ENCODE measurements at regions not wholly inside any gene's neighbourhood (a gene's known extent, or its start where the extent isn't known, plus 50 kb on each side); places are given as distances from the start of the nearest gene placed in this dataset.
"Not testable (repeated sequence)": the region's sequence is repeated elsewhere in the genome, so short reads cannot be mapped to it uniquely, and the experiment has no call there.

DNA sequence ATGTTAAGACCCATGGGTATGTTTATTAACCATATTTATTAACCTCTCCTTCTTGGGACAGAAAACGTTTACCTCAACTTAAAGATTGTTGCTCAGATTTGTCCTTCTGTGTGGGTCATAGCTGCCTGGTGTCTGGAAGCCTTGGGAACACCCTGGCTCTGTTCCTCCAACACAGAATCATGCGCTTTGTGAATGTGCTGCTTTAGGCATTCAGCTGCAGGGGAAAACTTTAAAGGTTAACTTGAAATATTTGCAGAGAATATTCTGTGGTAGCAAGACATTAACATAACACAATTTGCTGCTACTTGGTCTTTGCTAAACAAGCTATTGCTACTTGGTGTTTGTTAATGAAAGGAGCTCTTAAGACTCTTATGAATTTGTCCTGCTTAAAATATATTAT, 50.5 kb upstream of the THOC3 start:
- DNase-seq: not testable (repeated sequence)

DNA sequence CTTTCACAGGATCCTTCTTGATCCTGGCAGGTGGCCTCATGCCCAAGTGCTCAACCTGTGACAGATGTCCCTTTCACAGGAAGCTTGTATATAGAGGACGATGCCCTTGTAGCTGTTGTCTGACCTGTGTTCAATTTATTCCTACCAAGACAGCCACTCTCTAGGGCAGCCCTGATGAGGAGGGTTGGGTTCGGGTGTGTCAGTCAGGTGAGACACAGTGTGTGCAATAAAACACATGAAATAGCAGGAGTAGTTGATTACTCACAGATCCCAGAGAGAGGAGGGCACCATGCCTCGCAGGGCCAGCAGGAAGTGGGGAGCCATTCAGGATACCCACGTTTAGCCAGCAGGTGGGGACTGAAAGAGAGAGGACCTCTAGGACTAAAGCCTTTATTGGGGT, 52.7 kb upstream of the THOC3 start:
- not testable (repeated sequence) for DNase-seq

DNA sequence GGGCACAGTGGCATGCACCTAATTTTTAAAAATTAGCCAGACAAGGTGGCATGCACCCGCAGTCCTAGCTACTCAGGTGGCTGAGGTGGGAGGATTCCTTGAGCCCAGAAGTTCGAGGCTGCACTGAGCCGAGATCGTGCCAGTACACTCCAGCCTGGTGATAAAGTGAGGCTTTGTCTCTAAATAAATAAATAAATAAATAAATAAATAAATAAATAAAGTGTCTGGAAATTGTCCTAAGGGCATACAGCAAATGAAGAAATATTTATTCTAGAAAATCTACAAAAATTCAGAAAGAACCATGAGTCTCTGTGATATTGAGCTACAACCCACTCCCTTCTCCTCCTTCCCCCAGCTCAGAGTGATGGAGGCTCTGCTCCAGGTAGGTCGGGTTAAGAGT, 55.4 kb upstream of the THOC3 start:
- not testable (repeated sequence) for DNase-seq

DNA sequence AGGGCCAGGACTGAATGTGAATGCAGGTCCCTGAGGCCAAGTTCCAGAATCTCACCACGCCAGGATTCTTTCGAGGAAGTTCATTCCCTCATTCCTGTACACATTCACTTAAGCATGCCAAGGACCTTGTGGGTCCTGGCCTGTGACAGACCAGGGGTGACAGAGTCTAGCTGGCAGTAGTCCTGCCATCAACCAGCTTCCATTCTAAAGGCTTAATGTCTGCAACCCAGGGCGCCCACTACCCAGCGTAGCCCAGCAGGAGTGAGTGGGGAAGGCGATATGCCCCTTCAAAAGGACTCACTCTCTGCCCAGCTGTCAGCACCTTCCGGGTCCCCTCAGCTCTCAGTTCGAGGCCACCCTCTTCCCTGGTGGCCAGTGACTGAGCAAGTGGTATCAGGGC, 61.3 kb upstream of the THOC3 start:
- DNase-seq: not testable (repeated sequence)

DNA sequence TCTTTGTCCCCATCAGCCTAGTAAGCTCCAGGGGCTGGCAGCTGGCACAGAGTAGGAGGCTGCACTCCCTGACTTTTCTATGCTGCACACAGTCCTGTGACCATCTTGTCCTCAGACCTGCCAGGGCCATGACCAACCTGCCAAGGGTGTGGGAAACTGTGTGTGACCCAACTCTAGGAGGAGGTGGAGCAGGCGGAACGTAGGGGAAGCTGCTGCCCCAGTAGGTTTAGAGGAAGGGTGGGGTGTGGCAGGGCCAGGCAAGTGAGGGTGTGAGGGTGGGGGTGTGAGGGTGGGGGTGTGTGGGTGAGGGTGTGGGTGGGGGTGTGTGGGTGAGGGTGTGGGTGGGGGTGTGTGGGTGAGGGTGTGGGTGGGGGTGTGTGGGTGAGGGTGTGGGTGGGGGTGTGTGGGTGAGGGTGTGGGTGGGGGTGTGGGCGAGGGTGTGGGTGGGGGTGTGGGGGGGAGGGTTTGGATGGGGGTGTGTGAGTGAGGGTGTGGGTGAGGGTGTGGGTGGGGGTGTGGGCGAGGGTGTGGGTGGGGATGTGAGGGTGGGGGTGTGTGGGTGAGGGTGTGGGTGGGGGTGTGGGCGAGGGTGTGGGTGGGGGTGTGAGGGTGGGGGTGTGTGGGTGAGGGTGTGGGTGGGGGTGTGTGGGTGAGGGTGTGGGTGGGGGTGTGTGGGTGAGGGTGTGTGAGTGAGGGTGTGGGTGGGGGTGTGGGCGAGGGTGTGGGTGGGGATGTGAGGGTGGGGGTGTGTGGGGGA, 62.4 kb upstream of the THOC3 start:
- not testable (repeated sequence) for DNase-seq

DNA sequence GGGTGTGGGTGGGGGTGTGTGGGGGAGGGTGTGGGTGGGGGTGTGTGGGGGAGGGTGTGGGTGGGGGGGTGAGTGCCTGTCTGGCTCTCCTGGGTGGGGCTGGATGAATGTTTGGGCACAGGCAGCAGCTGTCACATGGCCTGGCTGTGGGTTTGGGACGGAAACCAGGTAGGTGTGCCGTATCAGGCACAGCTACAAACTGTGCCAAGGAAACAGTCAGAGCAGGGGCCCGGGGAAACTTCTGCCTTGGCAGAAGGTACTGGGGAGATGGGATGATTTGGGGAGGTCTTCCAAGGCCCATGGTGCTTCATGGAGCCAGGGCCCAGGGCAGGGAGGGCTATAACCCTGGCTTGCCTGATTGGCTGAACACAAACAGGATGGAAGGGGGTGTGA, 63.0 kb upstream of the THOC3 start:
- not testable (repeated sequence) for DNase-seq

DNA sequence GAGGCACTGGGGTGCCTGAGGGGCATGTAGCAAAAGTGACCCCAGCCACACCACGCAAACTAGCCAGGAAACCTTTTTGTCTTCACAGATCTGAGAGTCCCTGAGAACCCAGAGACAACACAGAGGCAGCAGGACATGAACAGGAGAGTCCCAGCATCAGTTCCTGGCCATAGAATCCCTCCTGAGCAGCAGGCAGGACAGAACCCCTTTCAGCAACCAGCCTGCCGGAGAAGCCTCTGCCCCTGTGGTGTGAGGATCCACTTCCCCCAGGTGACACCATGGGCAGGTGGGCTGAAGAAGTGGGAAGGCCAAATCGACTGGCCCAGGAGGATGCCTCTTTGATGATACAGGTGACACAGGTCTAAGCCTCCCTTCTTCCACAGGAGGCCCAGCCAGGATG, 65.1 kb upstream of the THOC3 start:
- not testable (repeated sequence) for DNase-seq

DNA sequence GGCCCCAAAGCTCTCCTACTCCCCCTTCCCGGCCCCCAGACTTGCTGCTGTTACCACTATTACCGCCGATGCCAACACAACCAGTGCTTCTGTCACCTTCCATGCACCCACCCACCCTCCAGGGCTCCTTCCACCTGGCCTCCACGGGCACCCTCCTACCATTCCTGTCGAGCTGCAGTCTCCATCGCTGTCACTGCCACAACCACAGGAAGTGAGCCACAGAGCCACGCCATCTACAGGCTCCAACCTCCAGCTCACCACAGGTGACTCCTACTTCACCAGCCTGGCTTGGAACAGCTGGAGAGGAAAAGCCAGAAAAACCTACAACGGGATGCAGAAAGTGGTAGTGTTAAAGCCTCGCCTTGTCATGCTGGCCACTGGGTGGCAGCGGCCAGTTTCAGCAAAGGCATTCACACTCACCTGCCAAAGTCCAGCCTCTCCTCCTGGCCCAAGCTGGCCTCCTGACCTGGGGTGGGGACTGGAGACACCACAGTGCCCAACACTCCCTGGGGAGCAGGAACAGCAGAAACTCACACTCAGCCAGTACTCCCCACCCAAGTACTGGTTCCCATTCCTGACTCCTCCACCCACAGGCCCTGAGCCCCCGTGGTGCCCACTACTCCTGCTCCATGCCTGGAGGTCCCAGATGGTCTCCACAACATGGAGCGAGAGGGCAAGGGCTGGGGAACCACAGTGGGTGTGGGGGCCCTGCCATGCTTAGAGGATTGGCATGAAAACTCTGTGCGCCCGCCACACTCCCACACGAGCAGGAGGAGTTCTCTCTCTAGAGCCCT, 66.5 kb upstream of the THOC3 start:
- DNase-seq: not testable (repeated sequence)

DNA sequence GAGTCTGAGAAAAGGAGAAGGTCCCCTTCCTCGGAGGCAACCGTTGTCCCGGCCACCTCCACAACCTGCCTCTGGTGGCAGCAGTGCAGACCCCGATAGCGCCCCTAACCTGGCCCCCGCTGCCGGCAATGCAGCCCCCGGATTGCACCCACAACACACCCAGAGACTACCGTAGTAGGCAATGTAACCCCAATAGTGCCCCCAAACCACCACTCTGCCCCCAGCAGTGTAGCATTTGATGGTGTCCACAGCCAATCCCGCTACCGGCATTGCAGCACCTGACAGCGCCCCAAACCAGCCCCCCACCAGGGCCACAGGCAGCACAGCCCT, 67.1 kb upstream of the THOC3 start:
- not testable (repeated sequence) for DNase-seq

DNA sequence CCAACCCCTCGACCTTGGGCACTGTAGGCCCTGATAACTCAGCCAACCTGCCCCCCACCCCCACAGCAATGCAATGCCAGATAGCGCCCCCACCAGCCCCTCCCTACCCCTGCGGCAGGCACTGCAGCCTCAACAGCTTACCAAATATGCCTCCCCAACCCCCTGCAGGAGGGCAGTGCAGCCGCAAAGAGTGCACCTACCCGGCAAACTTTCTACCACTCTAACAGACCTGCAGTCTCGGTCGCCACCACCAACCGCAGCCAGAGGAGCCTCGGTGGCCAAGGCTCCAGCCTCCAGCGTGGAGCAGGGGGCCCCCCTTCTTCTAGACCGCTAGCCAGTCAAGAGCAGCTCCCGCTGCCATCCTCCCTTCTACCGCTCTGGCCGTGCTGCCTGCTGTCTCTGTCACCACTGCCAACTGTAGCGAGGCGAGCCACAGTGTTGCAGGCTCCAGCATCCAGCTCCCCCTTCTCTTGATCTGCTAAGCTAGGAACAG, 67.7 kb upstream of the THOC3 start:
- not testable (repeated sequence) for DNase-seq

DNA sequence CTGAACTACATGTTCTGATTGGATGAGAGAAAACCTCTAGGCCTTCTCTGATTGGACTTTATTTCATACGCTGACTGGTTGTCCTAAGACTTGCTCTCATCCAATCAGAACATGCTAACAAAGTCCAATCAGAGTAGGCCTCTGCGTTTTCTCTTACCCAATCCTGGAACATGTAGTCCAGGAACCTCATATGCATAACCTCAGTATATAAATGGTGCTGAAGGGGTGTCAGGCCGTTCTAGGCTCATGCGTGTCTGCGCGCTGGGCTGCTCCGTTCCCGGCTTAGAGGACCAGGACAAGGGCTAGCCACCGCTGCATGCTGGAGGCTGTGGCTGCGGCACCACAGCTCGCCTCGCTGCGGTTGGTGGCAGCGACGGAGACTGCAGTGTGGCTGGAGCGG, 68.3 kb upstream of the THOC3 start:
- not testable (repeated sequence) for DNase-seq

DNA sequence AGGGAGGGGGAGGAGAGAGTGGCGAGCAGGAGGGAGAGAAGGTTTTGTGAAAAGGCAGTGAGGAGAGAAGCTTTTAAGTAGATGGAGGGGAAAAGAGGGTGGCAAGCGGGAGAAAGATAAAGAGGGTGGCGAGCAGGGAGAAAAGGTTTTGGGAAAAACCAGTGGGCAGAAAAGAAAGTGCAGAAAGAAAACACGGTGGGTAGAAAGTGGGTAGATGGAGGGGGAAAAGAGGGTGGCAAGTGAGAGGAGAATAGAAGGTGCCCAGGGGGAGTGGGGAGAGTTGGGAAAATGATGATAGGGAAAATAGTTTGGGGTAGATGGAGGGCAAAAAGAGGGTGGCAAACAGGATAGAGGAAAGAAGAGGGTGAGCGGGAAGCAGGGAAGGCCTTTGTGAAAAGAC, 69.1 kb upstream of the THOC3 start:
- DNase-seq: not testable (repeated sequence)

DNA sequence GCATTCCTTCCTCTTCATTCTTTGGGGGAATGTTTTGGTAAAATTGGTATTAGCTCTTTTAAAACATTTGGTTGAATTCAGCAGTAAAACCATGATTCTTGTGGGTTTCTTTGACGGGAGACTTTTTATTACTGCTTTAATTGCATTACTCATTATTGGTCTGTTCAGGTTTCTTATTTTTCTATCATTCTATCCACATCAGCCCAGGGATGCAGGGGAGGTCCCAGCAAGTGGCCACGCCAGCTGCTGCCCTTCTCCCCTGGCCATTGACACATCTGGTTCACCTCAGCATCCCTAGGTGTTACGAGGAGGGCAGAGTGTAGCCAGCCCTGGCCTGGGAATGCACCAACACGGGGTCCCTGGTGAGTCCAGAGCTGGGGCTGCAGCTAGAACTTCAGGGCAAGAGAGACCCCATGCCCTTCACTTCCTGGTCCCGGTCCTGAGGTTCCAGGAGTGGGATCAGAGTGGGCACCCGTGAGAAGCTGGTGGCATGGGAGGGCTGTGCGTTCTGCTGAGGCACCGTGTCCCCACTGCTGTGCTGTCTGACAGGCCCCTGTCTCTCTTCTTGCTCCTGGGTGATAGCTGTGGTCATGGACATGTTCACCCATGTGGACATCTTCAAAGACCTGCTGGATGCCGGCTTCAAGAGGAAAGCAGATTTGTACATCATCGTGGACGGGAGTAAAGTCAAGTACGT, 72.1 kb upstream of the THOC3 start:
- DNase-seq: not testable (repeated sequence)

DNA sequence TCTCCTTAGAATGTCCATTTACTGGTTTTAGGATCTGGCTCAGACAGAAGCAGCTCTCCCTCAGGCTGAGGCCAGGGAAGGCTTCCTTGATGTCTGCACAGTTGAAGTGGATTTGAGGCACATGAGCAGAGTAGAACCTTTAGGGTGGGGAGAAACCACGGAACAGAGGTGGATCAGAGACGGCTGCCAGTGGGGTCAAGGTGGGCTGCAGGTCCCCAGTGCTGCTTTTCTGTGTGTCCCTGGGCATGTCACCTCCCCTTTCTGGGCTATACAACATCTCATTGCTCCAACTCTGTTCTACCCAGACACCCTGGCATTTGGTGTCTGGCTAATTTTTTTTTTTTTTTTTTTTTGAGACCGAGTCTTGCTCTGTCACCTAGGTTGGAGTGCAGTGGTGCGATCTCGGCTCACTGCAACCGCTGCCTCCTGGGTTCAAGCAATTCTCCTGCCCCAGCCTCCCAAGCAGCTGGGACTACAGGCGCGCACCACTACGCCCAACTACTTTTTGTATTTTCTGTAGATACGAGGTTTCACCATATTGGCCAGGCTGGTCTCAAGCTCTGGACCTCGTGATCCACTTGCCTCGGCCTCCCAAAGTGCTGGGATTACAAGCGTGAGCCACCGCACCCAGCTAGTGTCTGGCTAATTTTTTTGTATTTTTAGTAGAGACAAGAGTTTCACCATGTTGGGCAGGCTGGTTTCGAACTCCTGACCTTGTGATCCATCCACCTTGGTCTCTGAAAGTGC, 73.3 kb upstream of the THOC3 start:
- not testable (repeated sequence) for DNase-seq

DNA sequence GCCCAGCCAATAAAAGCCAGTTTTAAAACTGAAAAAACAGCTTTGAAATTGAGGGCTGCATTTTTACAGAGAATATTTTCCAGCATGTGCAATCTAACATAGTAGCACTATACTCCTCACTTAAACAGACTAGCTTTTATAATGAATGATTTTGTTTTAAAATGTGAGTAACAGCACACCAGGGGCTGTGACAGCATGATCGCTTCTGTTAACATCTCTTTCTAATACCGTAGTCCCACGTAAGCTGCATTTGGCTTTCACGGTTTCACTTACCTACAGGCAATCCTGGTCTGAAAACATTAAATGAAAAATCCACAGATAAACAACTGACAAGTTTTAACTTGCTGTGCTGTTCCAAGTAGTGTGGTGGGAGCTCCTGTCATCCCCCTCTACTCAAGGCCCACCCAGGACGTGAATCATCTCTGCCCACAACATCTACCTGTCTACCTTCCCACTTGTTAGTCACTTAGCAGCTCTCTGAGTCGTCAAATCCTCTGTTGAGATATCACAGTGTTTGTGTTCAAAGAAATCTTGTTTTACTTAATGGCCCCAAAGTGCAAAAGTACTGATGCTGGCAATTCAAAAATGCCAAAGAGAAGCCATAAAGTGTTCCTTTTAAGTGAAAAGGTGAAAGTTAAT, 74.0 kb upstream of the THOC3 start:
- peak; percentile 23 for DNase-seq

DNA sequence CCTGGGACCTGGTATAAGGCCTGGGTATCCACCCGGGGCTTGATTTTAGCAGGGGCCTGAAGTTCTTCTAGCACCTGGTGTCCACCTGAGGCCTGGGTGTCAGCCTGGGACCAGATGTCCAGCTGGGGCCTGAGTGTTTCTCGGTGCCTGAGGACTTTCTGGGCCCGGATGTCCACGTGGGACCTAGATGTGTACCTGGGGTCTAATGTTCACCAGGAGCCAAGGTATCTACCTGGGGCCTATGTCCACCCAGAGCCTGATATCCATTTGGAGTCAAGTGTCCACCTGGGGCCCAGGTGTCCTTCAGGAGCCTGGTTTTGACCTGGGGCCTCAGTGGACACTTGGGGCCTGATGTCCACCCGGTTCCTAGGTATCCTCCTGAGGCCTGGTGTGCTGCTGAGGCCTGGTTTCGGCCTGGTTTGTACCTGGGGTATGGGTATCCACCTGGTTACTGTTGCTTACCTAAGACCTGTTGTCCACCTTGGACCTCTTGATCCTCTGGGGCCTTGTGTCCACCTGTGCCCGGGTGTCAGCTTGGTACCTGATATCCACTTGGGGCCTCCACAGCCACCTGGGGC, 75.2 kb upstream of the THOC3 start:
- not testable (repeated sequence) for DNase-seq

DNA sequence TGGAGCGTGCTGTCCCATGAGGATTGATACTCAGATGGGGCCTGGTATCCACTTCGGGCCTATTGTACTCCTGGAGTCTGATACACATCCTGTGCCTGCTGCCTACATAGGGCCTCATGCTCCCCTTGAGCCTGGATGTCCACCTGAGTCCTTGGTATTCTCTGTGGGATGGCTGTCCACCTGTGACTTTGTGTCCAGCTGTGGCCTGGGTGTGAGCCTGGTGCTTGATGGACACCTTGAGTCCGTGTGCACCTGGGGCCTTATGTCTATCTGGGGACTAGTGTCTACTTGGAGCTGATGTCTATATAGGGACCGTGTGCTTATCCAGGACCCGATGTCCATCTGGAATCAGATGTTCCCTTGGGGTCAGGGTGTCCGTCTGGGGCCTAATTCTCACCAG, 75.9 kb upstream of the THOC3 start:
- not testable (repeated sequence) for DNase-seq

DNA sequence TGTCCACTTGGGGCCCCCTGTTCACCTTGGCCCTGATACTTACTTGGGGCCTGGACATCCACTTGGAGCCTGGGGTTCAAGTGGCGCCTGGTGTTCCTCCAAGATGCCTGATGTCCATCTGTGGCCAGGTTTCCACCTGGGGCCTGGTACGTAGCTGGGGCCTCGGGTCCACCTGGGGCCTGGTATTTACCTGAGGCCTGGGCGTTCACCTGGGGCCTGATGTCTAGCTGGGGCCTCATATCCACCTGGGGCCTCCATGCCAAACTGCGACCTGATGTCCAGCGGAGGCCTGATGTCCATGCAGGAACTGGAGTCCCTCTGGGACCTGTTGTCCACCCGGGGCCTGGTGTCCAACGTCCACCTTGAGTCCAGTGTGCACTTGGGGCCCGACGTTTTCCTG, 76.3 kb upstream of the THOC3 start:
- DNase-seq: not testable (repeated sequence)

DNA sequence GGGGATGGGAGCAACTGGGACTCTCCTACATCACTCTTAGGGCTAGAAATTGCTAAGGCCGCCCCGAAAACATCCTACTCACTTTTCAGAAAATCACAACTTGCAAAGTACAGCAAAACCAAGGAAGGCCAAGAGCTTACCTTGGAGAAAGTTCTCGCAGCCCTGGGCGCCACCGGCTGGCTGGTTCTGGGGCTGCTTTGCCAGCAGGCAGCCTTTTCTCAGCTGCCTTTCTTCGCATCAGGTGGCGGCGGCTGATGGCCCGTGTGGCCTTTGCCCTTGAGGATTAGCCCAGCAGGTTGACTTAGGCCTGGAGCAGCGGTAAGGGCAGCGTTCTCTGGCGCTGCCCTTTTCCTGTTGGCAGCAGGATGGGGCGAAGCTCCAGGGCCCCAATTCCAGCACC, 77.3 kb upstream of the THOC3 start:
- not testable (repeated sequence) for DNase-seq

DNA sequence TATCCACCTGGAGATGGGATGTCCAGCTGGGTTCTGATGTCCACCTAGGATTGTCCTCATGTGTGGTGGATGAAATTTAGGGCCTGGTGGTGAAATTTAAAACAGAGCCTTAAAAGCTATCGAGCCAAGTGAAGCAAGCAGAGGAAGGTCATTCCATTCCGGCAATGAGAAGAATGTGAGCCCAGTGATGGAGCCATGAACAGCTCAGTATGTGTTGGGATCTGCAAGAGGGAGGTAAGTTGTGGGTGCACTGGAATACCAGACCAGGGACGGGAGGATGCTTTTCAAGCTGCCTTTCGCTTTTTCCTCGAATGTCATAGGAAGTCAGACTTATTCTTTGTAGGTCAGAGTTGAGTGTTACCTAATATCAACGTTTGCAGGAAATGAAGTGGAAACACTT, 80.6 kb upstream of the THOC3 start:
- not testable (repeated sequence) for DNase-seq

DNA sequence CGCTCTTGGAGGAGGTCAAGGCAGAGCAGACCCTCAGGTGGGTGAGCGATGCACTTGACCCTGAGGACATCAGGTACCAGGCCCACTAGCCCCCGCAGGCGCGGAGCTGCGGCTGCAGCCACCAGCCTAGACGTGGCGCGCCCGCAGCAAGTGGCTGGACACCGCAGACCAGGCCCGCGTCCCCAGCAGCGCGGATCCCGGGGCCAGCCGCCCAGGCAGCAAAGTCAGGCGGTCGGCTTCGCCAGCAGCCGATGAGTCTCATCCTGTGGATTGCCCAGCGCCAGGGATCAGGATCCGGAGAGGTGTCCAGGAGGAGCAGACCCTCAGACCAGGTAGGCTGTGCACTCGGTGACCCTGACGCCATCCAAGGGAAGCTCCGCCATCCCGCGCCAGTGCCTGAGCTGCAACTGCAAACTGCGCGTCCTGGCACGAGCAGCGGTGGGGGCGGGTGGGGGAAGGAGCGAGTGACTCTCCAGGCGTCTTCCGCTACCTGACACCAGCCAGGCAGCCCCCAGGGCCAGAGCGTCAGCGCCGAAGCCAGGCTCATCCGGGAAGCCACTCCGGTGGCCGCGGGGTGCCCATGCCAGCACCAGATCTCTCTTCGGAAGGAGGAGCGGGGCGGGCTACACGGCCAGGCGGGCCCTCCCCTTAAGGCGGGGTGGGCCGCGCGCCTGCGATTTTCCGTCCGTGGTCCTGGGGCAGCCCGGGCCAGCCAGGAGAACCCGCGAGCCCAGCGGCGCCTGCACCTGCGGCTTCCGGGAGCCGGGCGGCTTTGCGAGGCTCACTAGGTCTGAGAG, 92.6 kb upstream of the THOC3 start:
- DNase-seq: not testable (repeated sequence)
